Mucosa of descending colon (tissue), 3 donors: ENCODE measurements at regions not wholly inside any gene's neighbourhood (a gene's known extent, or its start where the extent isn't known, plus 50 kb on each side); places are given as distances from the start of the nearest gene placed in this dataset.

Experiments
- ATAC-seq: fragments of 200-7000 bp; cut with Tn5 transposase; one replicate; pipeline ENCODE4 v1.9.1; 2020; ENCODE audit warnings: mild to moderate bottlenecking, moderate library complexity
- DNase-seq, 3 donors: peaks; one replicate each; pipeline ENCODE4 v3.0.0-alpha.2; 2020
- H3K36me3 ChIP-seq: fragments of 200-600 bp; one replicate; pipeline ENCODE4 v1.8.0; 2021; ENCODE audit warnings: low read depth, mild to moderate bottlenecking
- H3K4me1 ChIP-seq: fragments of 200-600 bp; one replicate; pipeline ENCODE4 v1.8.0; 2021; ENCODE audit warnings: low read depth, mild to moderate bottlenecking
- H3K4me3 ChIP-seq: fragments of 200-600 bp; one replicate; pipeline ENCODE4 v1.8.0; 2021; ENCODE audit warnings: mild to moderate bottlenecking
- H3K9me3 ChIP-seq: fragments of 200-600 bp; one replicate; pipeline ENCODE4 v1.8.0; 2021; ENCODE audit warnings: mild to moderate bottlenecking
- CTCF ChIP-seq: fragments of 200-600 bp; IDR thresholded peaks from one replicate; pipeline ENCODE4 v1.8.0; 2022; ENCODE audit warnings: antibody characterized with exemption, mild to moderate bottlenecking
- intact Hi-C, 2 donors: fragments of 100-400 bp; cut with DNase I in 1 of 2; cut with micrococcal nuclease in 1 of 2; formaldehyde crosslinking; loops; one replicate each; pipeline versions ENCODE4 v1.11.0 to v1.11.1; 2022; cut with DNase I, micrococcal nuclease
- donor health status: DM: no; HTN: no; CAD: no; lungs with moderate emphysema.
- donor health status: DM: no; HTN: no; CAD: no.
- donor health status: DM: no; HTN: yes; CAD: no.

GRCh38 chr4:3353752-3354454 is 61.1 kb downstream of the RGS12 start:
- no peak for TF ChIP-seq CTCF
- no peaks in the 10 kb centered on the region for H3K36me3 ChIP-seq
- intact Hi-C loops: no loop called here
- DNase-seq: no peak
- no peak for ATAC-seq
- no peaks in the 10 kb centered on the region for H3K9me3 ChIP-seq
- H3K4me1 ChIP-seq: no peaks in the 10 kb centered on the region
- H3K4me3 ChIP-seq: no peak overlapping the region

GRCh38 chr4:3354455-3354811 is 61.6 kb downstream of the RGS12 start:
- Histone ChIP-seq H3K4me3 (no peak overlapping the region), H3K9me3 (no peaks in the 10 kb centered on the region), H3K36me3 (no peaks in the 10 kb centered on the region), H3K4me1 (no peaks in the 10 kb centered on the region)
- ATAC-seq (no peak), DNase-seq (no peak)
- no peak for TF ChIP-seq CTCF
- intact Hi-C loops: no loop called here

- DNase-seq: no peak
- no peak for TF ChIP-seq CTCF
- Histone ChIP-seq H3K9me3 (no peaks in the 10 kb centered on the region), H3K4me3 (no peak overlapping the region), H3K36me3 (no peaks in the 10 kb centered on the region), H3K4me1 (no peaks in the 10 kb centered on the region)
- no peak for ATAC-seq
- intact Hi-C loops: no loop called here
Measured at GRCh38 chr4:3355266-3355748, 62.5 kb downstream of the RGS12 start.

- ATAC-seq (no peak), DNase-seq (no peak)
- intact Hi-C loops: no loop called here
- no peak for TF ChIP-seq CTCF
- H3K36me3 ChIP-seq: no peaks in the 10 kb centered on the region
- H3K9me3 ChIP-seq: no peaks in the 10 kb centered on the region
- no peaks in the 10 kb centered on the region for H3K4me1 ChIP-seq
- no peak overlapping the region for H3K4me3 ChIP-seq
Measured at GRCh38 chr4:3358656-3359055, 65.8 kb downstream of the RGS12 start.

GRCh38 chr4:3360777-3361176 is 68.0 kb downstream of the RGS12 start:
- H3K4me3 ChIP-seq: no peak overlapping the region
- no peak for DNase-seq
- H3K9me3 ChIP-seq: no peaks in the 10 kb centered on the region
- intact Hi-C loops: no loop called here
- TF ChIP-seq CTCF: no peak
- H3K36me3 ChIP-seq: no peaks in the 10 kb centered on the region
- no peak for ATAC-seq
- H3K4me1 ChIP-seq: no peaks in the 10 kb centered on the region

GRCh38 chr4:3361406-3361805 is 68.6 kb downstream of the RGS12 start:
- intact Hi-C loops: no loop called here
- Histone ChIP-seq H3K9me3 (no peaks in the 10 kb centered on the region), H3K36me3 (no peaks in the 10 kb centered on the region), H3K4me1 (no peaks in the 10 kb centered on the region), H3K4me3 (no peak overlapping the region)
- DNase-seq (no peak), ATAC-seq (no peak)
- no peak for TF ChIP-seq CTCF
